ENCODE measurements at regions not wholly inside any gene's neighbourhood (a gene's known extent, or its start where the extent isn't known, plus 50 kb on each side); places are given as distances from the start of the nearest gene placed in this dataset.
"Not testable (repeated sequence)": the region's sequence is repeated elsewhere in the genome, so short reads cannot be mapped to it uniquely, and the experiment has no call there.

- DNase-seq: peak; percentile 21
These were observed 180.9 kb downstream of the AIPL1 start for GRCh38 chr17:6254036-6254435.

GRCh38 chr17:6251640-6252039, 181.5 kb downstream of the WSCD1 start:
- not testable (repeated sequence) for DNase-seq

GRCh38 chr17:6249732-6250131, 179.6 kb downstream of the WSCD1 start:
- no peak for DNase-seq

- no peak for DNase-seq
These were observed 177.9 kb downstream of the WSCD1 start for GRCh38 chr17:6248061-6248460.

- DNase-seq: no peak
These were observed 175.4 kb downstream of the WSCD1 start for GRCh38 chr17:6245301-6246177.

GRCh38 chr17:6244796-6245195, 174.6 kb downstream of the WSCD1 start:
- no peak for DNase-seq

GRCh38 chr17:6244253-6244652, 174.1 kb downstream of the WSCD1 start:
- no peak for DNase-seq

- no peak for DNase-seq
These were observed 173.0 kb downstream of the WSCD1 start for GRCh38 chr17:6243186-6243585.

GRCh38 chr17:6241996-6242395, 171.8 kb downstream of the WSCD1 start:
- peak; percentile 42 for DNase-seq

GRCh38 chr17:6241381-6241780, 171.2 kb downstream of the WSCD1 start:
- no peak for DNase-seq

- DNase-seq: no peak
These were observed 170.4 kb downstream of the WSCD1 start for GRCh38 chr17:6240601-6241000.

- DNase-seq: no peak
These were observed 169.8 kb downstream of the WSCD1 start for GRCh38 chr17:6240001-6240400.

- DNase-seq: no peak
These were observed 169.1 kb downstream of the WSCD1 start for GRCh38 chr17:6239241-6239798.

- DNase-seq: no peak
These were observed 163.7 kb downstream of the WSCD1 start for GRCh38 chr17:6233856-6234255.

- DNase-seq: no peak
These were observed 163.2 kb downstream of the WSCD1 start for GRCh38 chr17:6233339-6233738.

- no peak for DNase-seq
These were observed 162.5 kb downstream of the WSCD1 start for GRCh38 chr17:6232732-6233101.

- no peak for DNase-seq
These were observed 161.9 kb downstream of the WSCD1 start for GRCh38 chr17:6231886-6232731.

- DNase-seq: no peak
These were observed 161.3 kb downstream of the WSCD1 start for GRCh38 chr17:6231465-6231864.

- DNase-seq: no peak
These were observed 148.2 kb downstream of the WSCD1 start for GRCh38 chr17:6218333-6218732.

GRCh38 chr17:6215071-6216035, 145.2 kb downstream of the WSCD1 start:
- DNase-seq: no peak

- DNase-seq: no peak
These were observed 143.7 kb downstream of the WSCD1 start for GRCh38 chr17:6213859-6214258.

GRCh38 chr17:6212766-6213165, 142.6 kb downstream of the WSCD1 start:
- DNase-seq: no peak

- DNase-seq: no peak
These were observed 139.7 kb downstream of the WSCD1 start for GRCh38 chr17:6209829-6210228.

Data from NCI-H1694 (cell line).